Smooth muscle cell (in vitro differentiated cells): ENCODE measurements at regions not wholly inside any gene's neighbourhood (a gene's known extent, or its start where the extent isn't known, plus 50 kb on each side); places are given as distances from the start of the nearest gene placed in this dataset.

Experiments
- DNase-seq: peaks from one replicate; lab custom pipeline; 2025; ENCODE audit not compliant: unreplicated experiment; lab: John Stamatoyannopoulos, UW
- H2AFZ ChIP-seq: fragments of 200-600 bp; sonication (generic); 2 replicates; pipeline ENCODE4 v1.6.0; 2016; ENCODE audit warnings: antibody characterized with exemption, low read depth, mild to moderate bottlenecking
- H3F3A ChIP-seq: fragments of 200-600 bp; sonication (generic); 2 replicates; pipeline ENCODE4 v1.6.0; 2017; ENCODE audit warnings: antibody characterized with exemption, low read depth
- H3K27ac ChIP-seq: fragments of 200-600 bp; sonication (generic); 2 replicates; pipeline ENCODE4 v1.5.1; 2016; ENCODE audit warnings: low read depth, mild to moderate bottlenecking
- H3K27me3 ChIP-seq: fragments of 200-600 bp; sonication (generic); 2 replicates; pipeline ENCODE4 v1.6.1; 2016; ENCODE audit warnings: low read depth, mild to moderate bottlenecking
- H3K36me3 ChIP-seq: fragments of 200-600 bp; sonication (generic); 2 replicates; pipeline ENCODE4 v1.5.1; 2016; ENCODE audit warnings: low read depth
- H3K4me1 ChIP-seq: fragments of 200-600 bp; sonication (generic); 2 replicates; pipeline ENCODE4 v1.5.1; 2016; ENCODE audit warnings: low read depth
- H3K4me2 ChIP-seq: fragments of 200-600 bp; sonication (generic); 2 replicates; pipeline ENCODE4 v1.6.0; 2016; ENCODE audit warnings: mild to moderate bottlenecking
- H3K4me3 ChIP-seq: fragments of 200-600 bp; sonication (generic); 2 replicates; pipeline ENCODE4 v1.5.1; 2016; ENCODE audit warnings: mild to moderate bottlenecking
- H3K79me2 ChIP-seq: fragments of 200-600 bp; sonication (generic); 2 replicates; pipeline ENCODE4 v1.6.0; 2016; ENCODE audit warnings: low read depth, mild to moderate bottlenecking
- H3K9ac ChIP-seq: fragments of 200-600 bp; sonication (generic); 2 replicates; pipeline ENCODE4 v1.6.0; 2016; ENCODE audit warnings: low read depth
- H3K9me3 ChIP-seq: fragments of 200-600 bp; sonication (generic); replicated peaks from 2 replicates; pipeline ENCODE4 v1.5.1; 2016; ENCODE audit warnings: low read depth
- H4K20me1 ChIP-seq: fragments of 200-600 bp; sonication (generic); 2 replicates; pipeline ENCODE4 v1.6.0; 2016; ENCODE audit warnings: low read depth
- WGBS: methylation state at CpG from one replicate; pipeline ENCODE4 v1.1.7; 2016; ENCODE audit warnings: low lambda C conversion rate; 5-methylcytosine and 5-hydroxymethylcytosine counted together
- TF ChIP-seq, protein P1 (sequence below): fragments of 200-600 bp; sonication (generic); IDR thresholded peaks from 2 replicates; pipeline ENCODE4 v1.5.1; 2017; ENCODE audit warnings: borderline replicate concordance, mild to moderate bottlenecking, antibody characterized with exemption; ENCODE audit not compliant: insufficient read depth, poor library complexity, severe bottlenecking

GRCh38 chr1:188427642-188428041 lies 1598.9 kb downstream of the PLA2G4A start:
- Histone ChIP-seq H3K4me3 (no peak overlapping the region), H3K27ac (no peak overlapping the region), H2AFZ (no peak overlapping the region), H3K4me1 (no peaks in the 10 kb centered on the region), H3K27me3 (no peaks in the 10 kb centered on the region), H3K36me3 (no peaks in the 10 kb centered on the region), H3K9me3 (no peaks in the 10 kb centered on the region), H3K79me2 (no peaks in the 10 kb centered on the region), H4K20me1 (no peaks in the 10 kb centered on the region), H3F3A (no peaks in the 10 kb centered on the region), H3K9ac (no peak overlapping the region), H3K4me2 (no peak overlapping the region)
- DNase-seq: no peak
- TF ChIP-seq, protein P1, sequence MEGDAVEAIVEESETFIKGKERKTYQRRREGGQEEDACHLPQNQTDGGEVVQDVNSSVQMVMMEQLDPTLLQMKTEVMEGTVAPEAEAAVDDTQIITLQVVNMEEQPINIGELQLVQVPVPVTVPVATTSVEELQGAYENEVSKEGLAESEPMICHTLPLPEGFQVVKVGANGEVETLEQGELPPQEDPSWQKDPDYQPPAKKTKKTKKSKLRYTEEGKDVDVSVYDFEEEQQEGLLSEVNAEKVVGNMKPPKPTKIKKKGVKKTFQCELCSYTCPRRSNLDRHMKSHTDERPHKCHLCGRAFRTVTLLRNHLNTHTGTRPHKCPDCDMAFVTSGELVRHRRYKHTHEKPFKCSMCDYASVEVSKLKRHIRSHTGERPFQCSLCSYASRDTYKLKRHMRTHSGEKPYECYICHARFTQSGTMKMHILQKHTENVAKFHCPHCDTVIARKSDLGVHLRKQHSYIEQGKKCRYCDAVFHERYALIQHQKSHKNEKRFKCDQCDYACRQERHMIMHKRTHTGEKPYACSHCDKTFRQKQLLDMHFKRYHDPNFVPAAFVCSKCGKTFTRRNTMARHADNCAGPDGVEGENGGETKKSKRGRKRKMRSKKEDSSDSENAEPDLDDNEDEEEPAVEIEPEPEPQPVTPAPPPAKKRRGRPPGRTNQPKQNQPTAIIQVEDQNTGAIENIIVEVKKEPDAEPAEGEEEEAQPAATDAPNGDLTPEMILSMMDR: no peak
- 71% methylated on average over 2 of the region's 2 CpGs for WGBS

- Histone ChIP-seq H3K9ac (no peak overlapping the region), H3K4me3 (no peak overlapping the region), H3K4me2 (no peak overlapping the region), H3K4me1 (no peaks in the 10 kb centered on the region), H3K9me3 (no peaks in the 10 kb centered on the region), H2AFZ (no peak overlapping the region), H4K20me1 (no peaks in the 10 kb centered on the region), H3K27me3 (no peaks in the 10 kb centered on the region), H3K79me2 (no peaks in the 10 kb centered on the region), H3F3A (no peaks in the 10 kb centered on the region), H3K27ac (no peak overlapping the region), H3K36me3 (no peaks in the 10 kb centered on the region)
- TF ChIP-seq, protein P1: no peak
- WGBS: 89% methylated on average over 2 of the region's 2 CpGs
- DNase-seq: no peak
Measured at GRCh38 chr1:188429386-188429785, 1600.6 kb downstream of the PLA2G4A start.

- no peak overlapping the region for H3K27ac ChIP-seq
- 88% methylated on average over 1 of the region's 1 CpG for WGBS
Measured at GRCh38 chr1:188432427-188432826, 1603.7 kb downstream of the PLA2G4A start.

DNA sequence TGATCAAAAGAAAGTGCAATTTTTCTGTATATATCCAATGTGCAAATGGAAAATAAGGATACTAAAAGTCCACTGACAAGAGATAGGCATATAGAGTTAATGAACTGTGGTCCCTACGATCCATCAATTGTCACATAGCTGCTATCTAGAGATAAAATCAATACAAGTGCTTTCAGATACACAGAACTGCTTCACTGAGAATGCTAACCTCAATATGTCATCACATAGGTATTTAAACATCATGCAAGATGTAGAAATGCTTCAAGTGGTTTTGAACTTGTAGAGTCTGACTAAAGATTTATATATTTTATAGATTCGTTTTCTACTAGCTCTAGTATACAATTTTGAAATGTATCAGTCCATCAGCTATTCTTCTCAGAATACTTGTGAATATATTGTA lies 1604.7 kb downstream of the PLA2G4A start:
- Histone ChIP-seq H3K4me2 (no peak overlapping the region), H3F3A (no peaks in the 10 kb centered on the region), H3K4me1 (no peaks in the 10 kb centered on the region), H3K79me2 (no peaks in the 10 kb centered on the region), H3K27ac (no peak overlapping the region), H3K9me3 (no peaks in the 10 kb centered on the region), H3K4me3 (no peak overlapping the region), H3K9ac (no peak overlapping the region), H3K27me3 (no peaks in the 10 kb centered on the region), H2AFZ (no peak overlapping the region), H3K36me3 (no peaks in the 10 kb centered on the region), H4K20me1 (no peaks in the 10 kb centered on the region)
- DNase-seq: no peak
- 64% methylated on average over 2 of the region's 2 CpGs for WGBS
- TF ChIP-seq, protein P1: no peak

More at GRCh38 chr1:188432427-188432826, 1603.7 kb downstream of the PLA2G4A start:
- H3K9ac ChIP-seq: no peak overlapping the region
- no peak for DNase-seq
- H3K9me3 ChIP-seq: no peaks in the 10 kb centered on the region
- H3K27me3 ChIP-seq: no peaks in the 10 kb centered on the region
- H3K4me1 ChIP-seq: no peaks in the 10 kb centered on the region
- TF ChIP-seq, protein P1: no peak
- H4K20me1 ChIP-seq: no peaks in the 10 kb centered on the region
- no peak overlapping the region for H3K4me3 ChIP-seq
- no peaks in the 10 kb centered on the region for H3F3A ChIP-seq
- no peaks in the 10 kb centered on the region for H3K79me2 ChIP-seq
- H2AFZ ChIP-seq: no peak overlapping the region
- H3K4me2 ChIP-seq: no peak overlapping the region
- no peaks in the 10 kb centered on the region for H3K36me3 ChIP-seq
